Fibroblast of pulmonary artery (primary cell): ENCODE measurements at regions not wholly inside any gene's neighbourhood (a gene's known extent, or its start where the extent isn't known, plus 50 kb on each side); places are given as distances from the start of the nearest gene placed in this dataset.

Experiments used
- DNase-seq: peaks from one replicate; pipeline ENCODE4 v3.0.0-alpha.2; 2010; ENCODE audit warnings: low read depth
- H3K4me3 ChIP-seq: replicated peaks from 2 replicates; pipeline ENCODE4 v1.5.1; 2011; ENCODE audit warnings: low read depth, mild to moderate bottlenecking, control low read depth, low read length, moderate library complexity
- CTCF ChIP-seq: IDR thresholded peaks from 2 replicates; pipeline ENCODE4 v1.5.1; 2011; ENCODE audit warnings: mild to moderate bottlenecking, control low read depth, low read length, inconsistent platforms; ENCODE audit errors: missing control alignments

GRCh38 chr18:25553631-25554263 is 201.8 kb upstream of the ZNF521 start:
- no peak for DNase-seq
- H3K4me3 ChIP-seq = no peak overlapping the region
- TF ChIP-seq CTCF = no peak

GRCh38 chr18:25544546-25545287 is 192.8 kb upstream of the ZNF521 start:
- TF ChIP-seq CTCF = no peak
- DNase-seq = no peak

GRCh38 chr18:25538175-25538922 is 186.4 kb upstream of the ZNF521 start:
- DNase-seq = no peak
- no peak overlapping the region for H3K4me3 ChIP-seq
- no peak for TF ChIP-seq CTCF

More at GRCh38 chr18:25544546-25545287, 192.8 kb upstream of the ZNF521 start:
- no peak overlapping the region for H3K4me3 ChIP-seq

GRCh38 chr18:25535495-25535894 is 183.5 kb upstream of the ZNF521 start:
- TF ChIP-seq CTCF = no peak
- DNase-seq = no peak

GRCh38 chr18:25534401-25534800 is 182.4 kb upstream of the ZNF521 start:
- TF ChIP-seq CTCF = no peak
- DNase-seq = no peak
- H3K4me3 ChIP-seq = no peak overlapping the region

More at GRCh38 chr18:25535495-25535894, 183.5 kb upstream of the ZNF521 start:
- H3K4me3 ChIP-seq = no peak overlapping the region

- no peak overlapping the region for H3K4me3 ChIP-seq
- TF ChIP-seq CTCF = no peak
- no peak for DNase-seq
Observed at GRCh38 chr18:25533218-25533617, 181.3 kb upstream of the ZNF521 start.
